HG03280 (cell line): ENCODE measurements at regions not wholly inside any gene's neighbourhood (a gene's known extent, or its start where the extent isn't known, plus 50 kb on each side); places are given as distances from the start of the nearest gene placed in this dataset.
"Not testable (repeated sequence)": the region's sequence is repeated elsewhere in the genome, so short reads cannot be mapped to it uniquely, and the experiment has no call there.

ENCODE experiments used
- ATAC-seq: cut with Tn5 transposase; IDR thresholded peaks from one replicate; pipeline ENCODE4 v1.9.1; 2021; ENCODE audit warnings: mild to moderate bottlenecking, moderate library complexity; ENCODE audit not compliant: unreplicated experiment

GRCh38 chr1:196091397-196092135 is 516.7 kb downstream of the KCNT2 start:
- no peak for ATAC-seq

- ATAC-seq, result no peak
Observed at GRCh38 chr1:196090226-196090625, 518.0 kb downstream of the KCNT2 start.

- ATAC-seq, result no peak
Observed at GRCh38 chr1:196088541-196088940, 519.7 kb downstream of the KCNT2 start.

GRCh38 chr1:196078691-196079090 is 529.5 kb downstream of the KCNT2 start:
- no peak for ATAC-seq

- ATAC-seq, result no peak
Observed at GRCh38 chr1:196075621-196076020, 532.6 kb downstream of the KCNT2 start.

GRCh38 chr1:196074182-196074581 is 534.1 kb downstream of the KCNT2 start:
- no peak for ATAC-seq

GRCh38 chr1:196071447-196071846 is 536.8 kb downstream of the KCNT2 start:
- ATAC-seq, result no peak

GRCh38 chr1:196070940-196071339 is 537.3 kb downstream of the KCNT2 start:
- no peak for ATAC-seq

- no peak for ATAC-seq
Observed at GRCh38 chr1:196063952-196064351, 544.3 kb downstream of the KCNT2 start.

GRCh38 chr1:196063294-196063693 is 544.9 kb downstream of the KCNT2 start:
- ATAC-seq, result no peak

GRCh38 chr1:196060539-196060938 is 547.7 kb downstream of the KCNT2 start:
- no peak for ATAC-seq

- no peak for ATAC-seq
Observed at GRCh38 chr1:196059210-196059609, 549.0 kb downstream of the KCNT2 start.

- no peak for ATAC-seq
Observed at GRCh38 chr1:196056966-196057365, 551.3 kb downstream of the KCNT2 start.

- no peak for ATAC-seq
Observed at GRCh38 chr1:196049407-196049806, 558.8 kb downstream of the KCNT2 start.

GRCh38 chr1:196043268-196043667 is 565.0 kb downstream of the KCNT2 start:
- ATAC-seq, result no peak

- no peak for ATAC-seq
Observed at GRCh38 chr1:196034080-196034706, 574.0 kb downstream of the KCNT2 start.

GRCh38 chr1:196031387-196031786 is 576.9 kb downstream of the KCNT2 start:
- not testable (repeated sequence) for ATAC-seq

GRCh38 chr1:196030455-196030854 is 577.8 kb downstream of the KCNT2 start:
- no peak for ATAC-seq

GRCh38 chr1:196029410-196029809 is 578.8 kb downstream of the KCNT2 start:
- no peak for ATAC-seq

GRCh38 chr1:196027127-196027526 is 581.1 kb downstream of the KCNT2 start:
- ATAC-seq, result no peak

GRCh38 chr1:196021174-196021573 is 587.1 kb downstream of the KCNT2 start:
- ATAC-seq, result not testable (repeated sequence)

GRCh38 chr1:196009362-196009761 is 598.9 kb downstream of the KCNT2 start:
- ATAC-seq, result no peak

- no peak for ATAC-seq
Observed at GRCh38 chr1:196007763-196008162, 600.5 kb downstream of the KCNT2 start.
